GM18519 (cell line): ENCODE measurements at regions not wholly inside any gene's neighbourhood (a gene's known extent, or its start where the extent isn't known, plus 50 kb on each side); places are given as distances from the start of the nearest gene placed in this dataset.

Experiments
- ATAC-seq: cut with Tn5 transposase; IDR thresholded peaks from one replicate; pipeline ENCODE4 v1.9.1; 2021; ENCODE audit warnings: mild to moderate bottlenecking, moderate library complexity; ENCODE audit not compliant: unreplicated experiment, low FRiP score

GRCh38 chr4:171759274-171759673 is 53.9 kb upstream of the GALNTL6 start:
- ATAC-seq: no peak

DNA sequence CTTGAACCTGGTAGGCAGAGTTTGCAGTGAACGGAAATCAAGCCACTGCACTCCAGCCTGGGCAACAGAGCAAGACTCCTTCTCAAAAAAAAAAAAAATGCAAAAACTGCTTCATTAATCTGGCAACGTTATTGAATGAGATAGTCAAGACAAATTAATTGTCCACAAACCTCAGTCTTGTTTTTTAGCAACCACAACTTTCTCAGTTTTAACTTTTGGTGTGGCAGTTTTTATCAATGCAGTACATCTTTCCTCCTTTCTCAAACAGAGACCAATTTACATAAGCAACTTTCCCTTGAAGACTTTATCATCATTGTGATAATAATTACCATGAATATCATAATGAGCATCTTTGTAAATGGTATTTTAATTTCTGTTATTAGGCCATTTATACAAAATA is 61.7 kb upstream of the GALNTL6 start:
- ATAC-seq: no peak

- no peak for ATAC-seq
Observed at GRCh38 chr4:171746418-171746817, 66.8 kb upstream of the GALNTL6 start.

DNA sequence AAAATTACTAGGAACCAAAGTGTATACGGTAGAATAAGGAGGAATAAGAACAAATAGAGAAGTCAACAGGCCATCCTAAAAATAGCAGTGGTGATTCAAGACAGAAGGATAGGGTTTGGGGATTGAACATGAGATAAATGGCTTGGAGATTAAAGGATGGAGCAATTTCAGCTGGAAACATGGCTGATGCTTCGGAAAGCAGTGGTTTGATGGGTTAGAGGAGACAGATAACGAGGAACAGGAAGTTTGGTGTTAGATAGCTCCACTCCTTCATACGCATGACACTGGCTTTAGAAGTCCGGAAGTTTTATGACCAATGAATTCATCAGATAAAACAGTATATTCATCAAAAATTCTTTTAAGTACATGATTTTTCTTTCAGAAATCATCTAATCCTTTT is 70.8 kb upstream of the GALNTL6 start:
- ATAC-seq: no peak

- ATAC-seq: no peak
Observed at GRCh38 chr4:171727185-171727584, 86.0 kb upstream of the GALNTL6 start.

GRCh38 chr4:171721937-171722336 is 91.3 kb upstream of the GALNTL6 start:
- ATAC-seq: no peak

DNA sequence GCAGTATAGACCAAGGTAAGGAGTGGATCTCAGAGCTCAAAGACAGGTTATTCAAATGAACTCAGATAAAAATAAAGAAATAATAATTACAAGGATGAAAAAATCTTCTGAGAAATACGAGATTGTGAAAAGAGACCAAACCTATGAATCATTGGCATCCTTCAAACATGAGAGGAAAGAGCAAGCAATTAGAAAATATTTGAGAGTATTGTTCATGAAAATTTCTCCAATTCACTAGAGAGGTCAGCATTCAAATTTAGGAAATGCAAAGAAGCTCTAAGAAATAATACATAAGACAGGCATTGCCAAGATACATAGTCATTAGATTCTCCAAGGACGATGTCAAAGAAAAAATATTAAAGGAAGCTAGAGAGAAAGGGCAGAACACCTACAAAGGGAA is 93.5 kb upstream of the GALNTL6 start:
- ATAC-seq: no peak

GRCh38 chr4:171718665-171719064 is 94.5 kb upstream of the GALNTL6 start:
- no peak for ATAC-seq

GRCh38 chr4:171718069-171718468 is 95.1 kb upstream of the GALNTL6 start:
- no peak for ATAC-seq

GRCh38 chr4:171717231-171717741 is 95.9 kb upstream of the GALNTL6 start:
- no peak for ATAC-seq

DNA sequence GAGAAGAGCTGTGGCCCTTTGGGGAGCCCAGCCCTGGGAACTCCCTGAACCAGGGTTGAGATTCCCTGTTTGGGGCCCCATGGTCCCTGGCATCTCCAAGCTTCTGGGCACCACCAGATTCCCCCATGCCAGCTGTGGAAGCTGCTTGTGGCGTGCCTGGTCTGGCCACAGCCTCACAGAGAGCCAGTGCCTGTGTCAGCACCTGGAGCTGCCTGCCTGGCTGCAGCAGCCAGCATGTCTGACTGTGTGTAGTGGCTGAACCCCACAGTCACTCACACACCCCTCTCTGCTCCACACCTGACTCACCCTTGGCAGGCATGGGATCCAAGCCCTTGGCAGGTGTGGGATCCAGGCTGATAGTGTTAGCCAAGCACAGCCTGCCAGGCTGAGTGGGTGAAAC is 97.2 kb upstream of the GALNTL6 start:
- no peak for ATAC-seq

- ATAC-seq: no peak
Observed at GRCh38 chr4:171714791-171715454, 98.3 kb upstream of the GALNTL6 start.

DNA sequence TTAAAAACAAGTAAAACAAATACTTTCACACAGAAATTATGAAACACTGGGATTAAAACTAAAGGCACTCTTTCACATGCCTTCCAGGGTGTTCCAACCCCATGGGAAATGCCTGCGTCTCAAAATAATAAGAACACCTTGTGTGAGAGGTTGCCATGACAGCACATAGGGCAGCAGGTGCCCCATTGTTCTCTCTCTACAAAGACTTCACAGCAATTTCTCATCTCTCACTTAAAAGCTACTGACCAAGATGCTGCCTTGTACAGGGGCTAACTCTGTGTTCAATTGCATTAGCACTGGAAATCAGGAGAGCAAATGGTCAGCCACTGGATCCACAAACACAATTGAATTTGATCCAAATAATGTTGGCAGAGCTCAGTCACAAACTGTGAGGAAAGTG is 102.5 kb upstream of the GALNTL6 start:
- no peak for ATAC-seq

DNA sequence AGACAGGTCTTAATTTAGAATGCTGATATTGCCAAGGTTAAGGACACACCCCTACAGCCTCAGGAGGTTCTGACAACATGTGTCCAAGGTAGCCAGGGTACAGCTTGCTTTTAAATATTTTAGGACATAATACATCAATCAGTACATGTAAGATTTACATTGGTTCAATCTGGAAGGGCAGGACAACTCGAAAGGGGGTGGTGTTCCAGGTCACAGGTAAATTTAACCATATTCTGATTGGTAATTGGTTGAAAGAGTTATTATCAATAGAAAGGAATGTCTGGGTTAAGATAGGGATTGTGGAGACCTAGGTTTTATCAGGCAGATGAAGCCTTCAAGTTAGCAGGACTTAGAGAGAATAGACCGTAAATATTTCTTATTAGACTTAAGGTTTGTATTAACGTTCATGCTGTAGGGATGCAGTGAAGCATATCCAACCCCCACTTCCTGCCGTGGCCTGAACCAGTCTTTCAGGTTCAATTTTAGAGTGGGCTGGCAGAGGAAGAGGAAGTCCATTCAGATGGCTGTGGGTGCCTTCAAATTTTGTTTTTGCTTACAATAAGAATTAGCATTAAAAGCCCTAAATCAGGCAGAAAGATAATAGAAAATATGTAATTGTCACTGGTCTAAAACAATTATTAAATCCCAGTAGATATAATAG is 136.5 kb upstream of the GALNTL6 start:
- peak; percentile 97 for ATAC-seq

- ATAC-seq: no peak
Observed at GRCh38 chr4:171674781-171675180, 138.4 kb upstream of the GALNTL6 start.

DNA sequence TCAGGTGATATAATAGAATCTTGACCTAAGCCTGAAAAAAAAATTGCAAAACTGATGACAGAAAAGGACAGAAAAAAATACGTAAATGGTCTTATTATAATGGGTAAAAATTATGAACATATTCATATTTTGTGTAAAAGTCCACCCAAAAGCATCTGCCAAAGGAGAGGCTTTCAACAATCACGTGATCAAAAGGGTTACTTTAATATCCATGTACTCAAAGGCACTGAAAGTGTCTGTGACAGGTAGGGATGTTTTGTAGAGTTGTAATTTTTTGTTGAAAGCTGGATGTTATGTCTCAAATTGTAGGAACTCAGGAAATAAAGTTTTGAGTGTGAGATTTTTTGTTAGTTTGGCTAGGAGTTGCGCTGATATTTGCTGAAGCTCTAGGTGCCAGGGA is 144.8 kb upstream of the GALNTL6 start:
- no peak for ATAC-seq

GRCh38 chr4:171667906-171668305 is 145.3 kb upstream of the GALNTL6 start:
- no peak for ATAC-seq

- no peak for ATAC-seq
Observed at GRCh38 chr4:171651071-171651470, 162.1 kb upstream of the GALNTL6 start.

DNA sequence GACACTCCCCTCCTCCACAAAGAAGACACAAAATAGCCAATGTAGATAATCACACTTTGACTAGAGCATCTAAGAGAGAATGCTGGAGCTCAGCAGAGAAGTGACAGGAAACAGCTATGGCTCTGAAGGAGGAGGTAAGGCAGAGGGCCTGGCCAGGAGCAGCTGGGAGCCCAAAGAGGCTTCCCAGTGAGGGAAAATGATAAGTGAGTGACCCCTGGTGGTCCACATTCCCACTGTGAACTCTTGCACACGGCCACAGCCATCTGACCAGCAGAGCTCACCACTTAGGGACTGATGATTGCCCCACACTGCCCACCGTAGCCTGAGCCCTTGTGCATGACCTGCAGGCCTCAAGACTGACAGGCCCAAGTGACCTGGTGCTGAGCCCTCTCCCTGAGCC is 162.7 kb upstream of the GALNTL6 start:
- ATAC-seq: peak; percentile 51

- no peak for ATAC-seq
Observed at GRCh38 chr4:171648926-171649325, 164.3 kb upstream of the GALNTL6 start.

- ATAC-seq: no peak
Observed at GRCh38 chr4:171646984-171647383, 166.2 kb upstream of the GALNTL6 start.

- ATAC-seq: peak; percentile 66
Observed at GRCh38 chr4:171644430-171645057, 168.7 kb upstream of the GALNTL6 start.
